ENCODE measurements at regions not wholly inside any gene's neighbourhood (a gene's known extent, or its start where the extent isn't known, plus 50 kb on each side); places are given as distances from the start of the nearest gene placed in this dataset.
A peak's percentile ranks its signal among the peaks of the same experiment; 100 is the strongest.
"Not testable (repeated sequence)": the region's sequence is repeated elsewhere in the genome, so short reads cannot be mapped to it uniquely, and the experiment has no call there.

GRCh38 chr10:63773962-63774361, 252.8 kb downstream of the REEP3 start:
- no peak for DNase-seq (ENCODE audit: low read depth)

GRCh38 chr10:63780101-63780500, 258.9 kb downstream of the REEP3 start:
- DNase-seq (ENCODE audit: low read depth): no peak

GRCh38 chr10:63781226-63781625, 260.0 kb downstream of the REEP3 start:
- no peak for DNase-seq (ENCODE audit: low read depth)

DNA sequence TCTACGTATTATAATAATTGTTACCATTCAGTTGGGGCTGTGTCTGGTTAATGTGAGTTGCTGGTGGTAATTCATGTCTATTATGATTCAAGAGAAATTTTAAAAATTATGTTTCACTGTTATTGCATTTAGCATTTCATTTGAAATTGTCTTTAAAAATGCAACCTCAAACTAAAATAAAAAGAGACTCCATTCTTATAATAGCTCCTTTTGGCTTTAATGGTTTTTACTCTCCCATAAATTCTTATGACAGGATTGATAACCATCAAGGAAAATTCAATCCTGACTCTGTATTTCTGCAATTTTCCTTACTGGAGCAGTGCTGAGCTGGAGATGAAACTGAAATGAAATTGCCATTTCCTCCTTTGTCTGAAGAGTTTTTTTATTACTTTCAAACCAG, 262.7 kb downstream of the REEP3 start:
- DNase-seq (ENCODE audit: low read depth): no peak

DNA sequence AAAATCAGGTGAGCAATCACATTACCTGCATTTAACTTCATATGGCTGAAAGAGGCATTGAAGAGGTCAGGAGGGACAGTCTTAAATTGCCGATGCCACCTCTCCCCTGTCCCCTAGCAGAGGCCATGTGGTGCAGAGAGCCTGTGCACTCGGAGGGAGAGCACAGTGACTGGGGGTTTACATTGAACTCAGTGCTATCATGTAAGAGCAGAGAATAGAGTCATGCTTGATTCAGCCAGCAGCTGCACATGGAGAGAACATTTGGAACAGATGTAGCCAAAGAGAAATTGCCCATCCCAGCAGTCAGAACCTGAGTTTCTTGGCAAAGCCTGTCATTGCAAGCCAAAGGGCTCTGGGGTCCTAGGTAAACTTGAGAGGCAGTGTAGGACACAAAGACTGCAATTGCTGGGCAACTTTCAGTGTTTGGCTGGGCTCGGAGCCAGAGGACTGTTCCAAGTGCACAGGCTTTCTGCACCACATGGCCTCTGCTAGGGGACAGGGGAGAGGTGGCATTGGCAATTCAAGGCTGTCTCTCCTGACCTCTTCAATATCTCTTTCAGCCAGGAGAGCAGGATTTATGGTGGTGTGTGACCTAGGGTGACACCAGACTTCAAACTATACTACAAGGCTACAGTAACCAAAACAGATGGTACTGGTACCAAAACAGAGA, 267.1 kb downstream of the REEP3 start:
- no peak for DNase-seq (ENCODE audit: low read depth)

DNA sequence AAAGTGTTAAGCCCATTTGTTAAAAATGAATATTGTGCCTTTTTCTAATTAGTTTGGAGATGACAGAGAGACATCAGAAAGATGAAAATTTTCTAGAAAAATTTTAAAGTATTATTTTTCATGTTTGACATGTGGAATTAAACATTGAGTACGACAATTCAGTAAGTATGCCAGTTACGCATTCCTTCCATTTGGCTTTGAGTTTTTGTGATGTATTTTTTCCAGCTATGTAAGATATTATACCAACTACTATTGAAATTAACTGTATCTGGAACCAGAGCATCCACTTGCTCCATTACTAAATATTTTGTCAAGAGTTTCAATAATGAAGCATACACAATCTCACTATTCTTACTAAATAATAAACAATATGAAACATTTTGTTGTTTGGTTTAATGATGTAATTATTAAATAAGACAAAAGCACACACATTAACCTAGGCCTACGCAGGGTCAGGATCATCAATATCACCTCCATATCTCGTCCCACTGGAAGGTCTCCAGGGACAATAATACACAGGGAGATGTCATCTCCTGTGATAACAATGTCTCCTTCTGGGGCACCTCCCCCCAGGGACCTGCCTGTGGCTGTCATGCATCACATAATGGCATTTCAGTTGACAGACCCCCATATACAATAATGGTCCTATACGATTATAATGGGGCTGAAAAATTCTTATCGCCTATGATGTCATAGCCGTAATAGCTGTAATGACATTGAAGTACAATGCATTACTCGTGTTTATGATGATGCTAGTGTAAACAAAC, 274.1 kb downstream of the REEP3 start:
- DNase-seq (ENCODE audit: low read depth): no peak

DNA sequence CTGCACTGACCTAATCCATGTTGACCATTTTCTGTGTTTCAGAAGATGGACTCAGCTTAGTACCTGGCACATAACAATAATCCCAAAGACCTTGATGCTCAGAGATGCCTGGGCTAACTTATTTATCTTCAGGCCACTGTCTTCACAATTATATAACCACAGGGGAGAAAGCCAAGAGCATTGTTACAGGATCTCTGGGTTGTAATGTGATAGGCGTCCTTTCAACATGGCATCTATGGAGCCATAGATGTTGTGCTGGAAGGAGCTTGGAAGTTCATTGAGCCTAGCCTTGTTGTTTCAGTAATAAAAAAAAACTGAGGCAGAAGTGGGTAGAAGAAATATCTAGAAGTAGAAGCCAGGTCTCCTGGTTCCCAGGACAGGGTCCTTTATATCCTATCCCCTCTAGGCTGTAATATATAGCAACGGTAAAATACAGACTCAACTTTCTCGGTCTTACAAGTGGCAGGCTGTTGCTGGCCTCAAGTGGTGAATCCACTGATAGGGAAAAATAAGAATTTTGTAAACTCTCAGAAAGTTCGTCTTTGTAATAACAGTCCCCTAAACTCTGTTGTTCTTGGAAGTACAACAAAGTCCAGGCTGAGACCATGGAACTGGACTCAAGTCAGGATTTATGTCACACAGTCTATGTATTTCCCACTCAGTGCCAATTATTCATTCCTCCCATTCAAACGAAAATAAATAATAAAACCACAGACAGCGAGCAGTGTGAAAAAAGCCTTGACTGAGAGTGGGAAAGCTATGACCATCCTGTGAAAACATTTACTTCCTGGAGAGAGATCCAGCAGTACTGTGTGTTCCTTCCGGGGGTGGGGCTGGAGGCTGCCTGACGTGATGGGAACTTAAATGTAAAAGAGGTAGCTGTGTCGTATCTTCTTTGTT, 277.6 kb downstream of the REEP3 start:
- DNase-seq (ENCODE audit: low read depth): peak; percentile 78

GRCh38 chr10:63799521-63800300, 278.5 kb downstream of the REEP3 start:
- no peak for DNase-seq (ENCODE audit: low read depth)

- peak; percentile 10 for DNase-seq (ENCODE audit: low read depth)
Observed at GRCh38 chr10:63801166-63801565, 280.0 kb downstream of the REEP3 start.

DNA sequence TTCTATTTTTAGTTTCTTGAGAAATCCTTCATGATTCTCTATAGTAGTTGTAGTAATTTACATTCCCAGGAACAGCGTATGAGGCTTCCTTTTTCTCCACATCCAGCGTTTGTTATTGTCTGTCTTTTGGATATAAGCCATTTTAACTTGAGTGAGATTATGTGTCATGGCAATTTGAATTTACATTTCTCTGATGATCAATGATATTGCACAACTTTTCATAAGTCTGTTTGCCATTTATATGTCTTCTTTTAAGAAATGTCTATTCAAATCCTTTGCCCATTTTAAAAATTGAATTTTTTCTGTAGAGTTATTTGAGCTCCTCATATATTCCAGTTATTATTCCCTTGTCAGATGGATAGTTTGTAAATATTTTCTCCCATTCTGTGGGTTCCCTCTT, 285.1 kb downstream of the REEP3 start:
- no peak for DNase-seq (ENCODE audit: low read depth)

GRCh38 chr10:63812501-63812900, 291.3 kb downstream of the REEP3 start:
- DNase-seq (ENCODE audit: low read depth): no peak

GRCh38 chr10:63819753-63820329, 298.6 kb downstream of the REEP3 start:
- peak; percentile 81 for DNase-seq (ENCODE audit: low read depth)

DNA sequence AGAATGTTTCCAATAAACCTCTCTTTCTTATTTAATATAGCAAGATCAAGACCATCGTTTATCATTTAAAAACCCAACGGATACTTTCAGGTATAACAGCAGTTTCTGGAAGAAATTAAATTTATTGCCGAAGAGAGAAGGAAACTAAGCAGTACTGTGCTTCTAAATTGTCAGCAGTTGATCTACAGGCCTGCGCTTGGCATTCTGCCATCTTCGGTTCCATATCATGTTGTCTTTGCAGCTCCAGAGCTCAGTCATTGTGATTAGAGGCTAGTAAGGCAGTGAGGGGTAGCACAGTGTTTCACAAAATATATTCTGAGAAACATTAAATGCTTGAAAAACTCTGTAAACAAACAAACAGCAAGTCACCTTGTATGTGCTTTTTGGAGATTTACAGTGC, 301.3 kb downstream of the REEP3 start:
- DNase-seq (ENCODE audit: low read depth): no peak

DNA sequence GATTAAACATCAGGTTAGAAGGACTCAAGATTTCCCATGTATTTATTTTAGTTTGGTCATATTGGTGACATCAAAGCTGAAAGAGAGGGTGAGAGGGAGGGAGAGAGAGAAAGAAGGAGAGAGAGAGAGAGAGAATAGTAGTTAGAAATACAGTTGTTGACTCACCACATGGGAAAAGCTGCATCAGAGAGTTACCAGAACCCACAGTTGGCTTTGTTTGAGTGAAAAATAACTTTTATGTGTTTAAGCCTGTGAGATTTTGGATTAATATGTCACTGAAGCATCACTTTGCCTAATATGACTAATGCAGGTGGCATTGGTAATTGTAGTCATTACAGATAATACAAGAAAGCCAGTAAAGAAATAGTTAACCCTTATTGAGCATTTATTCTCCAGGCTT, 303.9 kb downstream of the REEP3 start:
- DNase-seq (ENCODE audit: low read depth): peak; percentile 32

DNA sequence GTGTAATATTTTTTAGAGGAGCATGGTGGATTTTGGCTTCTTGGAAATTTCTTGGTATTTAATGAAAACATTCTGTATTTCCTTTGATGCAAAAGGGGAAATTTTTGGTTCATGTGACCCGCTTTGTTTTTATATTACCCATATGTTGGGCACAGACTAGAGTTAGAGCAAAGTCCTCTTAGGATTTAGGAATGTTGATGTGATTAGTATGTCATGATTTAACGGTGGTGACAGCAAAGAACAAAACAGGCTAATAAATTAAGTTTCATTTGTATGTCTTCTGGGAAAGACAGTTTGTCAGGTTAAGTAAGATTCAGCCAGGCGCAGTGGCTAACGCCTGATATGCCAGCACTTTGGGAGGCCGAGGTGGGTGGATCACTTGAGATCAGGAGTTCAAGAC, 304.6 kb downstream of the REEP3 start:
- no peak for DNase-seq (ENCODE audit: low read depth)

- DNase-seq (ENCODE audit: low read depth): not testable (repeated sequence)
Observed at GRCh38 chr10:63827018-63827417, 305.8 kb downstream of the REEP3 start.

- no peak for DNase-seq (ENCODE audit: low read depth)
Observed at GRCh38 chr10:63829020-63829419, 307.8 kb downstream of the REEP3 start.

GRCh38 chr10:63829573-63830149, 308.5 kb downstream of the REEP3 start:
- DNase-seq (ENCODE audit: low read depth): no peak

- DNase-seq (ENCODE audit: low read depth): no peak
Observed at GRCh38 chr10:63832686-63833085, 311.5 kb downstream of the REEP3 start.

GRCh38 chr10:63833411-63834060, 312.3 kb downstream of the REEP3 start:
- DNase-seq (ENCODE audit: low read depth): no peak
